ENCODE measurements at regions not wholly inside any gene's neighbourhood (a gene's known extent, or its start where the extent isn't known, plus 50 kb on each side); places are given as distances from the start of the nearest gene placed in this dataset.

- H3K4me3 ChIP-seq (ENCODE audit: low read depth in 2 of 2, low read length in 1 of 2) = no peak overlapping the region
- ChIA-PET CTCF (no interaction called here), POLR2A (no interaction called here)
- no peaks in the 10 kb centered on the region for H3K27me3 ChIP-seq (ENCODE audit: insufficient read depth)
- no peaks in the 10 kb centered on the region for H3K79me2 ChIP-seq (ENCODE audit: insufficient read depth)
- no peaks in the 10 kb centered on the region for H3K9me2 ChIP-seq
- H3K4me2 ChIP-seq = no peak overlapping the region
- no peaks in the 10 kb centered on the region for H3F3A ChIP-seq (replicated peaks; ENCODE audit: insufficient read depth)
- H2AFZ ChIP-seq (ENCODE audit: low read depth) = no peak overlapping the region
- 11% methylated on average over 1 of the region's 1 CpG for WGBS (ENCODE audit: low lambda C conversion rate)
- H3K4me1 ChIP-seq (ENCODE audit: control insufficient read depth in 1 of 2, insufficient read depth in 2 of 2, low read depth in 1 of 2, low read length in 1 of 2) = no peaks in the 10 kb centered on the region; a peak in 1 of 4 replicates
- no peaks in the 10 kb centered on the region for H4K20me1 ChIP-seq (ENCODE audit: insufficient read depth)
- DNase-seq = no peak
- H3K36me3 ChIP-seq (replicated peaks in 1 of 2; ENCODE audit: control insufficient read depth in 1 of 2, insufficient read depth in 2 of 2, low read length in 1 of 2) = no peaks in the 10 kb centered on the region
- no peak overlapping the region for H3K27ac ChIP-seq (ENCODE audit: low read depth in 2 of 2, low read length in 1 of 2)
- no peaks in the 10 kb centered on the region for H3K9me3 ChIP-seq
- TF ChIP-seq IRF3 (IDR thresholded peaks at IDR 0.05; ENCODE audit: low read depth, low read length) (no peak), EZH2phosphoT487 (IDR thresholded peaks at IDR 0.05; ENCODE audit: borderline replicate concordance, low read depth) (no peak), ZBTB33 (IDR thresholded peaks at IDR 0.05; ENCODE audit: borderline replicate concordance, low read depth) (no peak), TEAD4 (IDR thresholded peaks at IDR 0.05; ENCODE audit: borderline replicate concordance, insufficient read depth) (no peak), RCOR1 (IDR thresholded peaks at IDR 0.05; ENCODE audit: low read length) (no peak), MAX (IDR thresholded peaks at IDR 0.05; ENCODE audit: low read depth) (no peak), GABPA (IDR thresholded peaks at IDR 0.05; ENCODE audit: low read depth) (no peak), YY1 (IDR thresholded peaks at IDR 0.05; ENCODE audit: low read depth) (no peak), SIN3A (IDR thresholded peaks at IDR 0.05; ENCODE audit: borderline replicate concordance, low read depth, low read length) (no peak), ELF1 (IDR thresholded peaks at IDR 0.05) (no peak), FOSL2 (IDR thresholded peaks at IDR 0.05; ENCODE audit: borderline replicate concordance, low read depth) (no peak)
- TF ChIP-seq, protein P1, sequence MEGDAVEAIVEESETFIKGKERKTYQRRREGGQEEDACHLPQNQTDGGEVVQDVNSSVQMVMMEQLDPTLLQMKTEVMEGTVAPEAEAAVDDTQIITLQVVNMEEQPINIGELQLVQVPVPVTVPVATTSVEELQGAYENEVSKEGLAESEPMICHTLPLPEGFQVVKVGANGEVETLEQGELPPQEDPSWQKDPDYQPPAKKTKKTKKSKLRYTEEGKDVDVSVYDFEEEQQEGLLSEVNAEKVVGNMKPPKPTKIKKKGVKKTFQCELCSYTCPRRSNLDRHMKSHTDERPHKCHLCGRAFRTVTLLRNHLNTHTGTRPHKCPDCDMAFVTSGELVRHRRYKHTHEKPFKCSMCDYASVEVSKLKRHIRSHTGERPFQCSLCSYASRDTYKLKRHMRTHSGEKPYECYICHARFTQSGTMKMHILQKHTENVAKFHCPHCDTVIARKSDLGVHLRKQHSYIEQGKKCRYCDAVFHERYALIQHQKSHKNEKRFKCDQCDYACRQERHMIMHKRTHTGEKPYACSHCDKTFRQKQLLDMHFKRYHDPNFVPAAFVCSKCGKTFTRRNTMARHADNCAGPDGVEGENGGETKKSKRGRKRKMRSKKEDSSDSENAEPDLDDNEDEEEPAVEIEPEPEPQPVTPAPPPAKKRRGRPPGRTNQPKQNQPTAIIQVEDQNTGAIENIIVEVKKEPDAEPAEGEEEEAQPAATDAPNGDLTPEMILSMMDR (IDR thresholded peaks at IDR 0.05) = no peak
- H3K9ac ChIP-seq = no peak overlapping the region
Measured at GRCh38 chr3:76699846-76700245, 340.1 kb upstream of the ROBO2 start.

DNA sequence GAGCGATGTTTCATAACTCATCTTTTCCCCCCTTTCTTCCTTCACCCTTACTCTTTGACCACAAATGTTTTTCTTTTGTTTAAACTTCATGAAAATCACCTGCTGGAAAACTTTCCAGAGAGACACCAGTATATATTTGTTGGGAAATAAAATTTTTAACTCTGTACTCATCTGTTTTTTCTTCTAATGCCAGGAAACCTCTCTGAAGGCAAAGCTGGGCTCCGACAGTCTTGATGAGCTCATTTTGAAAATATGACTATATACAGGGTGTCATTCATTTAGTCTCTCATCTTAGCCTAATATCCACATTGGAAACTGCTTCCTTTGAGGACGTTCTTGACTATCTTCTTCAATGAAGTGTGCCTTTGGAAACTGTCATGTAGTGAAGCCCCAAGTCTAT, 339.6 kb upstream of the ROBO2 start:
- no peaks in the 10 kb centered on the region for H3K9me2 ChIP-seq
- DNase-seq = no peak
- 22% methylated on average over 3 of the region's 3 CpGs for WGBS (ENCODE audit: low lambda C conversion rate)
- no peaks in the 10 kb centered on the region for H4K20me1 ChIP-seq (ENCODE audit: insufficient read depth)
- H3K9me3 ChIP-seq = no peaks in the 10 kb centered on the region
- H3K4me3 ChIP-seq (ENCODE audit: low read depth in 2 of 2, low read length in 1 of 2) = no peak overlapping the region
- H3F3A ChIP-seq (replicated peaks; ENCODE audit: insufficient read depth) = no peaks in the 10 kb centered on the region
- no peaks in the 10 kb centered on the region for H3K79me2 ChIP-seq (ENCODE audit: insufficient read depth)
- no peak overlapping the region for H3K27ac ChIP-seq (ENCODE audit: low read depth in 2 of 2, low read length in 1 of 2)
- H3K4me2 ChIP-seq = no peak overlapping the region
- CTCF ChIA-PET = interaction anchor here (0.7 to 0.8 kb wide), 2 partner anchors 21 to 282 kb away, joined by 3 to 4 read pairs; no protein-coding TSS in a partner anchor
- no peaks in the 10 kb centered on the region for H3K27me3 ChIP-seq (ENCODE audit: insufficient read depth)
- POLR2A ChIA-PET = no interaction called here
- no peaks in the 10 kb centered on the region for H3K36me3 ChIP-seq (replicated peaks in 1 of 2; ENCODE audit: control insufficient read depth in 1 of 2, insufficient read depth in 2 of 2, low read length in 1 of 2)
- H3K4me1 ChIP-seq (ENCODE audit: control insufficient read depth in 1 of 2, insufficient read depth in 2 of 2, low read depth in 1 of 2, low read length in 1 of 2) = no peaks in the 10 kb centered on the region; a peak in 1 of 4 replicates
- no peak overlapping the region for H2AFZ ChIP-seq (ENCODE audit: low read depth)
- no peak overlapping the region for H3K9ac ChIP-seq
- TF ChIP-seq USF1 (IDR thresholded peaks at IDR 0.05; ENCODE audit: borderline replicate concordance, low read depth) = no peak
- TF ChIP-seq RXRA (IDR thresholded peaks at IDR 0.05; ENCODE audit: borderline replicate concordance, low read depth) = no peak
- no peak for TF ChIP-seq FOXM1 (IDR thresholded peaks at IDR 0.05; ENCODE audit: low read depth)
- no peak for TF ChIP-seq SMC3 (IDR thresholded peaks at IDR 0.05; ENCODE audit: low read depth, low read length)
- no peak for TF ChIP-seq EZH2phosphoT487 (IDR thresholded peaks at IDR 0.05; ENCODE audit: borderline replicate concordance, low read depth)
- TF ChIP-seq TCF12 (IDR thresholded peaks at IDR 0.05) = no peak
- TF ChIP-seq GATA2 (CRISPR knock-in tag; IDR thresholded peaks at IDR 0.05) = no peak
- TF ChIP-seq MXI1 (IDR thresholded peaks at IDR 0.05; ENCODE audit: low read depth, low read length) = no peak
- TF ChIP-seq GABPA (IDR thresholded peaks at IDR 0.05; ENCODE audit: low read depth) = no peak
- TF ChIP-seq SIN3A (IDR thresholded peaks at IDR 0.05; ENCODE audit: borderline replicate concordance, low read depth, low read length) = no peak
- TF ChIP-seq YY1 (IDR thresholded peaks at IDR 0.05; ENCODE audit: low read depth) = no peak
- no peak for TF ChIP-seq RFX5 (IDR thresholded peaks at IDR 0.05; ENCODE audit: low read length)
- TF ChIP-seq FOSL2 (IDR thresholded peaks at IDR 0.05; ENCODE audit: borderline replicate concordance, low read depth) = no peak
- TF ChIP-seq MEF2A (IDR thresholded peaks at IDR 0.05; ENCODE audit: borderline replicate concordance, low read depth) = no peak
- TF ChIP-seq TAF1 (IDR thresholded peaks at IDR 0.05; ENCODE audit: borderline replicate concordance, low read depth, low read length) = no peak
- TF ChIP-seq TEAD4 (IDR thresholded peaks at IDR 0.05; ENCODE audit: borderline replicate concordance, insufficient read depth) = no peak
- no peak for TF ChIP-seq JUND (IDR thresholded peaks at IDR 0.05)
